Activated naive CD8-positive, alpha-beta T cell treated with anti-CD3 and anti-CD28 coated beads, Interleukin-2, amount 50 U/mL, for 24 hours (primary cell): ENCODE measurements at regions not wholly inside any gene's neighbourhood (a gene's known extent, or its start where the extent isn't known, plus 50 kb on each side); places are given as distances from the start of the nearest gene placed in this dataset.
A peak's percentile ranks its signal among the peaks of the same experiment; 100 is the strongest.

Experiments
- ATAC-seq: fragments of 150-1000 bp; cut with Tn5 transposase; one replicate; pipeline ENCODE4 v1.10.0; 2021
- DNase-seq: peaks from one replicate; pipeline ENCODE4 v3.0.0; 2021
- H3K27ac Mint-ChIP-seq: one replicate; pipeline ENCODE4 v1.8.0; 2021; ENCODE audit warnings: mild to moderate bottlenecking, mixed read lengths
- H3K27me3 Mint-ChIP-seq: one replicate; pipeline ENCODE4 v1.8.0; 2021; ENCODE audit warnings: mixed read lengths
- H3K36me3 Mint-ChIP-seq: one replicate; pipeline ENCODE4 v1.8.0; 2021; ENCODE audit warnings: low read depth, mixed read lengths
- H3K4me1 Mint-ChIP-seq: one replicate; pipeline ENCODE4 v1.8.0; 2021; ENCODE audit warnings: mixed read lengths
- H3K4me3 Mint-ChIP-seq: one replicate; pipeline ENCODE4 v1.8.0; 2021; ENCODE audit warnings: mild to moderate bottlenecking, moderate library complexity, mixed read lengths
- H3K9me3 Mint-ChIP-seq: one replicate; pipeline ENCODE4 v1.8.0; 2021; ENCODE audit warnings: mixed read lengths

- H3K4me3 Mint-ChIP-seq = no peak overlapping the region
- H3K9me3 Mint-ChIP-seq = no peaks in the 10 kb centered on the region
- peaks cover 1% of the 10 kb centered on the region for H3K27me3 Mint-ChIP-seq
- H3K27ac Mint-ChIP-seq = no peak overlapping the region
- DNase-seq = no peak
- ATAC-seq = no peak
- H3K4me1 Mint-ChIP-seq = no peaks in the 10 kb centered on the region
- no peaks in the 10 kb centered on the region for H3K36me3 Mint-ChIP-seq
These were observed 232.7 kb downstream of the MBD2 start for GRCh38 chr18:53991805-53992204.

GRCh38 chr18:53991202-53991601 lies 233.3 kb downstream of the MBD2 start:
- no peak for DNase-seq
- Mint-ChIP-seq H3K4me1 (no peaks in the 10 kb centered on the region), H3K4me3 (no peak overlapping the region), H3K27me3 (peaks cover 1% of the 10 kb centered on the region), H3K9me3 (no peaks in the 10 kb centered on the region), H3K27ac (no peak overlapping the region), H3K36me3 (no peaks in the 10 kb centered on the region)
- ATAC-seq = no peak

- ATAC-seq = no peak
- H3K27ac Mint-ChIP-seq = no peak overlapping the region
These were observed 234.0 kb downstream of the MBD2 start for GRCh38 chr18:53990485-53990884.

GRCh38 chr18:53984021-53984420 lies 240.4 kb downstream of the MBD2 start:
- H3K36me3 Mint-ChIP-seq = no peaks in the 10 kb centered on the region
- H3K4me3 Mint-ChIP-seq = no peak overlapping the region
- H3K27ac Mint-ChIP-seq = no peak overlapping the region
- H3K9me3 Mint-ChIP-seq = peaks cover 9% of the 10 kb centered on the region
- ATAC-seq (no peak), DNase-seq (no peak)
- H3K27me3 Mint-ChIP-seq = peaks cover 5% of the 10 kb centered on the region
- H3K4me1 Mint-ChIP-seq = no peaks in the 10 kb centered on the region

More at GRCh38 chr18:53990485-53990884, 234.0 kb downstream of the MBD2 start:
- Mint-ChIP-seq H3K36me3 (no peaks in the 10 kb centered on the region), H3K27me3 (peaks cover 1% of the 10 kb centered on the region), H3K9me3 (no peaks in the 10 kb centered on the region), H3K4me1 (no peaks in the 10 kb centered on the region), H3K4me3 (no peak overlapping the region)
- DNase-seq = no peak

- Mint-ChIP-seq H3K27ac (no peak overlapping the region), H3K9me3 (peaks cover 16% of the 10 kb centered on the region), H3K36me3 (no peaks in the 10 kb centered on the region), H3K4me3 (no peak overlapping the region), H3K4me1 (no peaks in the 10 kb centered on the region), H3K27me3 (no peaks in the 10 kb centered on the region)
- no peak for DNase-seq
- ATAC-seq = no peak
These were observed 253.1 kb downstream of the MBD2 start for GRCh38 chr18:53971331-53971730.

GRCh38 chr18:53952700-53953099 lies 271.8 kb downstream of the MBD2 start:
- Mint-ChIP-seq H3K4me3 (no peak overlapping the region), H3K36me3 (no peaks in the 10 kb centered on the region), H3K4me1 (no peaks in the 10 kb centered on the region), H3K27me3 (peaks cover 3% of the 10 kb centered on the region), H3K27ac (no peak overlapping the region), H3K9me3 (no peaks in the 10 kb centered on the region)
- no peak for ATAC-seq
- no peak for DNase-seq

- ATAC-seq (no peak), DNase-seq (no peak)
- H3K4me1 Mint-ChIP-seq = no peaks in the 10 kb centered on the region
- no peaks in the 10 kb centered on the region for H3K9me3 Mint-ChIP-seq
- peaks cover 3% of the 10 kb centered on the region for H3K27me3 Mint-ChIP-seq
- H3K27ac Mint-ChIP-seq = no peak overlapping the region
- no peaks in the 10 kb centered on the region for H3K36me3 Mint-ChIP-seq
- no peak overlapping the region for H3K4me3 Mint-ChIP-seq
These were observed 273.9 kb downstream of the MBD2 start for GRCh38 chr18:53950545-53950944.

- no peak for ATAC-seq
- Mint-ChIP-seq H3K9me3 (peaks cover 6% of the 10 kb centered on the region), H3K27ac (no peak overlapping the region), H3K4me3 (no peak overlapping the region), H3K27me3 (peaks cover 3% of the 10 kb centered on the region), H3K36me3 (no peaks in the 10 kb centered on the region), H3K4me1 (no peaks in the 10 kb centered on the region)
- no peak for DNase-seq
These were observed 275.5 kb downstream of the MBD2 start for GRCh38 chr18:53948991-53949390.

- Mint-ChIP-seq H3K36me3 (no peaks in the 10 kb centered on the region), H3K4me3 (no peak overlapping the region), H3K4me1 (no peaks in the 10 kb centered on the region), H3K27me3 (no peaks in the 10 kb centered on the region), H3K27ac (no peak overlapping the region), H3K9me3 (peaks cover 6% of the 10 kb centered on the region)
- no peak for ATAC-seq
- no peak for DNase-seq
These were observed 277.3 kb downstream of the MBD2 start for GRCh38 chr18:53947092-53947640.

GRCh38 chr18:53946594-53946993 lies 277.9 kb downstream of the MBD2 start:
- H3K27ac Mint-ChIP-seq = no peak overlapping the region
- no peak for DNase-seq

GRCh38 chr18:53944721-53945120 lies 279.7 kb downstream of the MBD2 start:
- Mint-ChIP-seq H3K27me3 (no peaks in the 10 kb centered on the region), H3K9me3 (peaks cover 6% of the 10 kb centered on the region), H3K27ac (no peak overlapping the region), H3K36me3 (no peaks in the 10 kb centered on the region), H3K4me3 (no peak overlapping the region), H3K4me1 (no peaks in the 10 kb centered on the region)
- peak; percentile 1 for DNase-seq
- no peak for ATAC-seq

More at GRCh38 chr18:53946594-53946993, 277.9 kb downstream of the MBD2 start:
- no peaks in the 10 kb centered on the region for H3K27me3 Mint-ChIP-seq
- H3K36me3 Mint-ChIP-seq = no peaks in the 10 kb centered on the region
- ATAC-seq = no peak
- no peaks in the 10 kb centered on the region for H3K4me1 Mint-ChIP-seq
- peaks cover 6% of the 10 kb centered on the region for H3K9me3 Mint-ChIP-seq
- H3K4me3 Mint-ChIP-seq = no peak overlapping the region

GRCh38 chr18:53943326-53943860 lies 281.1 kb downstream of the MBD2 start:
- Mint-ChIP-seq H3K9me3 (peaks cover 6% of the 10 kb centered on the region), H3K4me3 (no peak overlapping the region), H3K27me3 (no peaks in the 10 kb centered on the region), H3K4me1 (no peaks in the 10 kb centered on the region), H3K27ac (no peak overlapping the region), H3K36me3 (no peaks in the 10 kb centered on the region)
- ATAC-seq (no peak), DNase-seq (no peak)

GRCh38 chr18:53941601-53942338 lies 282.7 kb downstream of the MBD2 start:
- no peaks in the 10 kb centered on the region for H3K36me3 Mint-ChIP-seq
- peaks cover 6% of the 10 kb centered on the region for H3K9me3 Mint-ChIP-seq
- H3K27me3 Mint-ChIP-seq = no peaks in the 10 kb centered on the region
- no peak overlapping the region for H3K4me3 Mint-ChIP-seq
- ATAC-seq (no peak), DNase-seq (no peak)
- H3K4me1 Mint-ChIP-seq = no peaks in the 10 kb centered on the region
- H3K27ac Mint-ChIP-seq = no peak overlapping the region

GRCh38 chr18:53937037-53937436 lies 287.4 kb downstream of the MBD2 start:
- ATAC-seq (no peak), DNase-seq (no peak)
- Mint-ChIP-seq H3K27me3 (no peaks in the 10 kb centered on the region), H3K27ac (no peak overlapping the region), H3K9me3 (no peaks in the 10 kb centered on the region), H3K4me1 (no peaks in the 10 kb centered on the region), H3K4me3 (no peak overlapping the region), H3K36me3 (no peaks in the 10 kb centered on the region)

- DNase-seq (no peak), ATAC-seq (no peak)
- Mint-ChIP-seq H3K4me1 (no peaks in the 10 kb centered on the region), H3K36me3 (no peaks in the 10 kb centered on the region), H3K4me3 (no peak overlapping the region), H3K27ac (no peak overlapping the region), H3K27me3 (no peaks in the 10 kb centered on the region), H3K9me3 (no peaks in the 10 kb centered on the region)
These were observed 288.7 kb downstream of the MBD2 start for GRCh38 chr18:53935803-53936202.
